Neural progenitor cell (in vitro differentiated cells): ENCODE measurements at regions not wholly inside any gene's neighbourhood (a gene's known extent, or its start where the extent isn't known, plus 50 kb on each side); places are given as distances from the start of the nearest gene placed in this dataset.

Experiments used
- DNase-seq: peaks from one replicate; pipeline ENCODE4 v3.0.0-alpha.2; 2016; ENCODE audit warnings: low spot score
- H2AFZ ChIP-seq: fragments of 200-600 bp; sonication (generic); replicated peaks from 2 replicates; pipeline ENCODE4 v1.6.1; 2016; ENCODE audit warnings: antibody characterized with exemption
- H3F3A ChIP-seq: fragments of 200-600 bp; sonication (generic); 2 replicates; pipeline ENCODE4 v1.6.1; 2016; ENCODE audit warnings: antibody characterized with exemption, low read depth
- H3K27ac ChIP-seq: fragments of 200-600 bp; sonication (generic); 2 replicates; pipeline ENCODE4 v1.5.1; 2016; ENCODE audit warnings: mild to moderate bottlenecking
- H3K27me3 ChIP-seq: fragments of 200-600 bp; sonication (generic); 2 replicates; pipeline ENCODE4 v1.6.1; 2016; ENCODE audit warnings: mild to moderate bottlenecking, moderate library complexity
- H3K36me3 ChIP-seq: fragments of 200-600 bp; sonication (generic); 2 replicates; pipeline ENCODE4 v1.5.1; 2016
- H3K4me1 ChIP-seq: fragments of 200-600 bp; sonication (generic); 2 replicates; pipeline ENCODE4 v1.6.1; 2016; ENCODE audit warnings: mixed run types
- H3K4me2 ChIP-seq: fragments of 200-600 bp; sonication (generic); 2 replicates; pipeline ENCODE4 v1.6.1; 2016
- H3K4me3 ChIP-seq: fragments of 200-600 bp; sonication (generic); 2 replicates; pipeline ENCODE4 v1.5.1; 2016
- H3K79me2 ChIP-seq: fragments of 200-600 bp; sonication (generic); 2 replicates; pipeline ENCODE4 v1.6.1; 2016; ENCODE audit warnings: low read depth
- H3K9ac ChIP-seq: fragments of 200-600 bp; sonication (generic); 2 replicates; pipeline ENCODE4 v1.6.1; 2016
- H3K9me3 ChIP-seq: fragments of 200-600 bp; sonication (generic); 2 replicates; pipeline ENCODE4 v1.5.1; 2016; ENCODE audit warnings: low read depth
- H4K20me1 ChIP-seq: fragments of 200-600 bp; sonication (generic); 2 replicates; pipeline ENCODE4 v1.6.1; 2016; ENCODE audit warnings: low read depth
- H3K27ac Mint-ChIP-seq: 3 replicates; pipeline ENCODE4 v1.8.0; 2021; ENCODE audit warnings: mixed read lengths
- H3K27me3 Mint-ChIP-seq: 2 replicates; pipeline ENCODE4 v1.8.0; 2022; ENCODE audit warnings: low read depth, mild to moderate bottlenecking, inconsistent platforms, moderate library complexity, mixed read lengths; ENCODE audit not compliant: insufficient read depth
- H3K36me3 Mint-ChIP-seq: 3 replicates; pipeline ENCODE4 v1.8.0; 2021; ENCODE audit warnings: mixed read lengths
- H3K4me1 Mint-ChIP-seq: 3 replicates; pipeline ENCODE4 v1.8.0; 2021; ENCODE audit warnings: mixed read lengths
- H3K4me3 Mint-ChIP-seq: 3 replicates; pipeline ENCODE4 v1.8.0; 2021; ENCODE audit warnings: mild to moderate bottlenecking, moderate library complexity, mixed read lengths
- H3K9me3 Mint-ChIP-seq: 3 replicates; pipeline ENCODE4 v1.8.0; 2020; ENCODE audit warnings: mixed read lengths
- EZH2 ChIP-seq: fragments of 200-600 bp; sonication (generic); IDR thresholded peaks from 2 replicates; pipeline ENCODE4 v1.6.1; 2017; ENCODE audit warnings: antibody characterized with exemption, mild to moderate bottlenecking, moderate library complexity
- EZH2phosphoT487 ChIP-seq: fragments of 200-600 bp; sonication (generic); IDR thresholded peaks from 2 replicates; pipeline ENCODE4 v1.6.1; 2017; ENCODE audit warnings: antibody characterized with exemption
- TF ChIP-seq, protein P1 (sequence below): fragments of 200-600 bp; sonication (generic); IDR thresholded peaks from 2 replicates; pipeline ENCODE4 v1.5.1; 2017; ENCODE audit warnings: antibody characterized with exemption, mild to moderate bottlenecking

DNA sequence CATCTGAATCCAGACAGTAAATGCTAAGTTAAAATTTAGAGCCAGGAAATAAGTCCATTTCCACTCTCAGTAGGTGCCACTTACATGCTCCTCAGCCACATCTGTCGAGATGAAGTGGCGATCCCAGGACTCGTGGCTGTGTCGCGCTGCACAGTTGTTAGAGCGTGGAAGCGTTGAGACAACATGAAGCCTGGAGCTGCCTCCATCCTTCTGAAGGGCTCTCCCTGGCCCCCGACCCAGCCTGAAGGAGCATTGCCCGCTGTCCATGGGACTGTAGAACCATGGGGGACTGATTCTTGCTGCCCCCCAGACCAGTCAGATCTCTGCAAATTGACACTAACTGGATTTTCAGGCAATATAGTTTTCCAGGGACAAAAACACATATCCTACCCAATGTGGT is 58.9 kb downstream of the IRX1 start:
- H3K4me3 Mint-ChIP-seq = no peak overlapping the region
- no peaks in the 10 kb centered on the region for H3K27me3 ChIP-seq
- no peaks in the 10 kb centered on the region for H3K36me3 Mint-ChIP-seq
- peaks cover 7% of the 10 kb centered on the region for H3K27me3 Mint-ChIP-seq
- no peaks in the 10 kb centered on the region for H3F3A ChIP-seq
- TF ChIP-seq EZH2 (no peak), EZH2phosphoT487 (no peak)
- TF ChIP-seq, protein P1, sequence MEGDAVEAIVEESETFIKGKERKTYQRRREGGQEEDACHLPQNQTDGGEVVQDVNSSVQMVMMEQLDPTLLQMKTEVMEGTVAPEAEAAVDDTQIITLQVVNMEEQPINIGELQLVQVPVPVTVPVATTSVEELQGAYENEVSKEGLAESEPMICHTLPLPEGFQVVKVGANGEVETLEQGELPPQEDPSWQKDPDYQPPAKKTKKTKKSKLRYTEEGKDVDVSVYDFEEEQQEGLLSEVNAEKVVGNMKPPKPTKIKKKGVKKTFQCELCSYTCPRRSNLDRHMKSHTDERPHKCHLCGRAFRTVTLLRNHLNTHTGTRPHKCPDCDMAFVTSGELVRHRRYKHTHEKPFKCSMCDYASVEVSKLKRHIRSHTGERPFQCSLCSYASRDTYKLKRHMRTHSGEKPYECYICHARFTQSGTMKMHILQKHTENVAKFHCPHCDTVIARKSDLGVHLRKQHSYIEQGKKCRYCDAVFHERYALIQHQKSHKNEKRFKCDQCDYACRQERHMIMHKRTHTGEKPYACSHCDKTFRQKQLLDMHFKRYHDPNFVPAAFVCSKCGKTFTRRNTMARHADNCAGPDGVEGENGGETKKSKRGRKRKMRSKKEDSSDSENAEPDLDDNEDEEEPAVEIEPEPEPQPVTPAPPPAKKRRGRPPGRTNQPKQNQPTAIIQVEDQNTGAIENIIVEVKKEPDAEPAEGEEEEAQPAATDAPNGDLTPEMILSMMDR = no peak
- H3K4me1 Mint-ChIP-seq = peaks cover 3% of the 10 kb centered on the region
- no peak overlapping the region for H2AFZ ChIP-seq
- H3K9me3 Mint-ChIP-seq = no peaks in the 10 kb centered on the region
- DNase-seq = no peak
- H3K79me2 ChIP-seq = no peaks in the 10 kb centered on the region
- H4K20me1 ChIP-seq = no peaks in the 10 kb centered on the region
- H3K4me3 ChIP-seq = no peak overlapping the region
- no peak overlapping the region for H3K27ac Mint-ChIP-seq
- H3K4me1 ChIP-seq = no peaks in the 10 kb centered on the region
- no peak overlapping the region for H3K9ac ChIP-seq
- H3K9me3 ChIP-seq = no peaks in the 10 kb centered on the region
- H3K4me2 ChIP-seq = no peak overlapping the region
- H3K36me3 ChIP-seq = no peaks in the 10 kb centered on the region
- no peak overlapping the region for H3K27ac ChIP-seq

DNA sequence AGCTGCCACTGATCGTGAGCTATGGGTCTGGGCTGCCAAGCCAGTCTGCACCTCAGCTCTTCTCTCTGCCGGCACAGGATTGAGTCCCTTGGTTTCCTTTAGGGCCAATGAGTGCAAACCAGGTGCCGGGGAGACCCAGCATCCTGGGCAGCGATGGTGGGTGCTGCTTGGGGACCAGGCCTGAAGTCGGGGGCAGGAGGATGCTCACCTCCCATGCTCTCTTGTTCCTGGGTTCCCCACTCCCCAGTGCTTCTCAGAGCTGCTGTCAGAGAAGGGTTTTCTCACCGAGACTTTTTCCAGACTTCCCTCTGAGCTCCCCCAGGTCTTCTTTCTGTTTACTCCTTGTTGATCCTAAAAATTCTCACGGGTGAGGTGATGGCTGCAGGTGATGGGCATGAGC is 61.2 kb downstream of the IRX1 start:
- H3K4me3 Mint-ChIP-seq = peak overlapping the region; percentile 28

DNA sequence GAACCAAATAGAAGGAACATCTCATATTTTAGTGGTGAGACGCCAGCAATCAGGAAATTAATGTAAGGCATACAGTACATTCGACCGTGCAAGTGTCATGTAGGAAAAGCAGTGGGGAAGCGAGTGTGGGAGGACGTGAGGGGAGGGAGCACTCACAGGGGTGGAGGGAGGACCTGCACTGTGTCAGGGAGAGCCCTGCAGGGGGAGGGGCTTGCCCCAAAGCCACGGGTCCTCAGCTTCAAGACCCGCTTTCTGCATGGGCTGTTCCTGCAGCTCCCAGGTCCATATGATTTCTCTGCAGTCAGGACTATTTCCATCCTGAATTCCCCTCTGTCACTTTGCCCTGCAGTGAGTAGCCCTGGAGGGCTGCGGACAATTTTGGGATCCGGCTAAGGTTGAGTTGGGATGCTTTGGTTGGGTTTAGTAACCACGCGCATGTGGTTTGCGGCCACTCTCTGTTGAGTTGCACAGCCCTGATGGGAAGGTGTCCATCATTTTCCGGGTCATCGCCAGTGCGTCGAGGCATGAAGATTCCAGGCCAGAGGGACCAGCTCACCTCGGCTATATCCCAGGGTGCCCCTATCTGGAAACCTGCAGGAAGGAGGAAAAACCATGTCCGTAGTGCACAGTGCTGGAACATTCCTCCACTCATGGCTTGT is 61.9 kb downstream of the IRX1 start:
- H4K20me1 ChIP-seq = no peaks in the 10 kb centered on the region
- no peaks in the 10 kb centered on the region for H3K9me3 ChIP-seq
- H2AFZ ChIP-seq = no peak overlapping the region
- DNase-seq = no peak
- H3K36me3 Mint-ChIP-seq = no peaks in the 10 kb centered on the region
- no peak overlapping the region for H3K4me3 ChIP-seq
- H3K4me3 Mint-ChIP-seq = no peak overlapping the region
- TF ChIP-seq, protein P1 = no peak
- TF ChIP-seq EZH2phosphoT487 (no peak), EZH2 (no peak)
- H3K27me3 Mint-ChIP-seq = peaks cover 8% of the 10 kb centered on the region
- no peaks in the 10 kb centered on the region for H3K4me1 ChIP-seq
- no peaks in the 10 kb centered on the region for H3K36me3 ChIP-seq
- no peaks in the 10 kb centered on the region for H3F3A ChIP-seq
- no peak overlapping the region for H3K27ac ChIP-seq
- no peaks in the 10 kb centered on the region for H3K27me3 ChIP-seq
- no peaks in the 10 kb centered on the region for H3K79me2 ChIP-seq
- H3K27ac Mint-ChIP-seq = no peak overlapping the region
- H3K4me2 ChIP-seq = no peak overlapping the region
- H3K9me3 Mint-ChIP-seq = no peaks in the 10 kb centered on the region
- peaks cover 5% of the 10 kb centered on the region for H3K4me1 Mint-ChIP-seq
- no peak overlapping the region for H3K9ac ChIP-seq

More for the DNA sequence above, 61.2 kb downstream of the IRX1 start:
- Histone ChIP-seq H3K4me2 (no peak overlapping the region), H3K27me3 (no peaks in the 10 kb centered on the region), H3K27ac (no peak overlapping the region), H3F3A (no peaks in the 10 kb centered on the region), H3K36me3 (no peaks in the 10 kb centered on the region), H4K20me1 (no peaks in the 10 kb centered on the region), H3K4me1 (no peaks in the 10 kb centered on the region), H3K4me3 (no peak overlapping the region), H3K9me3 (no peaks in the 10 kb centered on the region), H2AFZ (no peak overlapping the region), H3K79me2 (no peaks in the 10 kb centered on the region), H3K9ac (no peak overlapping the region)
- no peaks in the 10 kb centered on the region for H3K9me3 Mint-ChIP-seq
- H3K4me1 Mint-ChIP-seq = peaks cover 3% of the 10 kb centered on the region
- TF ChIP-seq EZH2phosphoT487 (no peak), EZH2 (no peak)
- TF ChIP-seq, protein P1 = no peak
- no peak for DNase-seq
- H3K27me3 Mint-ChIP-seq = peaks cover 8% of the 10 kb centered on the region
- no peak overlapping the region for H3K27ac Mint-ChIP-seq
- H3K36me3 Mint-ChIP-seq = no peaks in the 10 kb centered on the region
